Neural cell (in vitro differentiated cells): ENCODE measurements at regions not wholly inside any gene's neighbourhood (a gene's known extent, or its start where the extent isn't known, plus 50 kb on each side); places are given as distances from the start of the nearest gene placed in this dataset.

ENCODE experiments used
- EP300 ChIP-seq: fragments of 450-650 bp; conservative IDR thresholded peaks from 2 replicates; pipeline ENCODE4 v1.6.1; 2014; ENCODE audit warnings: antibody characterized with exemption, mild to moderate bottlenecking, moderate library complexity; ENCODE audit not compliant: poor library complexity, severe bottlenecking
- EZH2 ChIP-seq: fragments of 200-600, 300-800 bp; shearing (Covaris generic), sonication (generic); IDR thresholded peaks from 2 replicates; pipeline ENCODE4 v1.6.1; 2014; ENCODE audit warnings: antibody characterized with exemption, low read length, borderline replicate concordance, mild to moderate bottlenecking; ENCODE audit not compliant: insufficient read depth, poor library complexity, severe bottlenecking
- MXI1 ChIP-seq: fragments of 450-650 bp; conservative IDR thresholded peaks from 2 replicates; pipeline ENCODE4 v1.6.1; 2014; ENCODE audit warnings: antibody characterized with exemption, mild to moderate bottlenecking; ENCODE audit not compliant: poor library complexity, severe bottlenecking
- POLR2AphosphoS5 ChIP-seq: IDR thresholded peaks from 2 replicates; pipeline ENCODE4 v1.6.1; 2012
- RAD21 ChIP-seq: fragments of 450-650 bp; conservative IDR thresholded peaks from 2 replicates; pipeline ENCODE4 v1.6.1; 2014; ENCODE audit warnings: antibody characterized with exemption, mild to moderate bottlenecking, moderate library complexity
- SMC3 ChIP-seq: fragments of 450-650 bp; conservative IDR thresholded peaks from 2 replicates; pipeline ENCODE4 v1.6.1; 2014; ENCODE audit warnings: antibody characterized with exemption, mild to moderate bottlenecking, moderate library complexity; ENCODE audit not compliant: poor library complexity
- TAF1 ChIP-seq: IDR thresholded peaks from 2 replicates; pipeline ENCODE4 v1.6.1; 2012; ENCODE audit warnings: low read depth
- TF ChIP-seq, protein P1 (sequence below): fragments of 450-650 bp; IDR thresholded peaks from 2 replicates; pipeline ENCODE4 v1.5.1; 2014; ENCODE audit warnings: antibody characterized with exemption, mild to moderate bottlenecking, moderate library complexity; ENCODE audit not compliant: poor library complexity, severe bottlenecking
- TF ChIP-seq, protein P2 (sequence below): IDR thresholded peaks from 2 replicates; pipeline ENCODE4 v1.6.1; 2012; ENCODE audit warnings: borderline replicate concordance

DNA sequence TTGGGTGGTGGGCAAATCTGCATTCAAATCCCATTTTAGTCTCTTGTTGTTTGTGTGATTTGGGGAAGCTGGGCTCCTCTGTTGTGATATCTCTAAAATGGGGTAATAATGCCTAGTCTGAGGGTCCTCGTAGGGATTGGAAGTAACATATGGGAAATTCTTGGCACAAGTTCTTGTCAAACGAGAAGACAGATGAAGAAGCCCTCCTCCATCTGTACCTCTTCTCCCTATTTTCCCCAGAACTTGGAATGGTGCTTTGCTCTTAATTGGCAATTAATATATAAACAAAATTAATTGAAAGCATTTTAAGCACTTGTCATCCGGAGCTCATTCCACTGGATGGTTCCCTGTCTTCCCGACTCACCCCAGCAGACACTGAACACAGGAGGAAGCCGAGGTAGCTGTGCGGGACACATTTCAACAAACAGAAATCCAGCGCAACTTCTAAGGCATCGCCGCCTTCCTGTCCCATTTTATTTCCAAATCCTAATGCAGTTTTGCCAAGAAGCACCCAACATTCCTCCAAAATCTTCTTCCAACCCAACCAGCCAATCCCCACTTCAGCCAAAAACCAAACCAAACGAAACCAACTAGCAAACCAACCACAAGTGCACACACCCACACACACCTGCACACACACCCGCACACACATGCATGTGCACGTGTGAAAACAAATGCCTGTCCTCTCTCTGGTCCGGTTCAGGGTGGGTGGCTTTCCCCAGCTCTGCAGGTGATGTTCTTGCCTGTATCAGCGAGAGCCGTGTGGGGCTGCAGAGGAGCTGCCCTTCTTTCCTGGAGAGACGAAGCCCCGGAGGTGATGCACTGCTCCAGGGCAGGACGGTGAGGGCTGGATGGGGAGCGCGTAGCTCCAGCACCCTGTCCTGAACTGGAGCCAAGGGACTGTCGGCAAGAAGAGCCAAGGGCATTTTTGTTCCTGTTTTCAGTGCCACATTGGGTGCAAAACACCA is 100.8 kb upstream of the B3GAT1 start:
- TF ChIP-seq, protein P1, sequence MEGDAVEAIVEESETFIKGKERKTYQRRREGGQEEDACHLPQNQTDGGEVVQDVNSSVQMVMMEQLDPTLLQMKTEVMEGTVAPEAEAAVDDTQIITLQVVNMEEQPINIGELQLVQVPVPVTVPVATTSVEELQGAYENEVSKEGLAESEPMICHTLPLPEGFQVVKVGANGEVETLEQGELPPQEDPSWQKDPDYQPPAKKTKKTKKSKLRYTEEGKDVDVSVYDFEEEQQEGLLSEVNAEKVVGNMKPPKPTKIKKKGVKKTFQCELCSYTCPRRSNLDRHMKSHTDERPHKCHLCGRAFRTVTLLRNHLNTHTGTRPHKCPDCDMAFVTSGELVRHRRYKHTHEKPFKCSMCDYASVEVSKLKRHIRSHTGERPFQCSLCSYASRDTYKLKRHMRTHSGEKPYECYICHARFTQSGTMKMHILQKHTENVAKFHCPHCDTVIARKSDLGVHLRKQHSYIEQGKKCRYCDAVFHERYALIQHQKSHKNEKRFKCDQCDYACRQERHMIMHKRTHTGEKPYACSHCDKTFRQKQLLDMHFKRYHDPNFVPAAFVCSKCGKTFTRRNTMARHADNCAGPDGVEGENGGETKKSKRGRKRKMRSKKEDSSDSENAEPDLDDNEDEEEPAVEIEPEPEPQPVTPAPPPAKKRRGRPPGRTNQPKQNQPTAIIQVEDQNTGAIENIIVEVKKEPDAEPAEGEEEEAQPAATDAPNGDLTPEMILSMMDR: no peak
- no peak for TF ChIP-seq EZH2
- no peak for TF ChIP-seq POLR2AphosphoS5
- no peak for TF ChIP-seq EP300
- no peak for TF ChIP-seq RAD21
- TF ChIP-seq TAF1: no peak
- TF ChIP-seq SMC3: no peak
- TF ChIP-seq, protein P2, sequence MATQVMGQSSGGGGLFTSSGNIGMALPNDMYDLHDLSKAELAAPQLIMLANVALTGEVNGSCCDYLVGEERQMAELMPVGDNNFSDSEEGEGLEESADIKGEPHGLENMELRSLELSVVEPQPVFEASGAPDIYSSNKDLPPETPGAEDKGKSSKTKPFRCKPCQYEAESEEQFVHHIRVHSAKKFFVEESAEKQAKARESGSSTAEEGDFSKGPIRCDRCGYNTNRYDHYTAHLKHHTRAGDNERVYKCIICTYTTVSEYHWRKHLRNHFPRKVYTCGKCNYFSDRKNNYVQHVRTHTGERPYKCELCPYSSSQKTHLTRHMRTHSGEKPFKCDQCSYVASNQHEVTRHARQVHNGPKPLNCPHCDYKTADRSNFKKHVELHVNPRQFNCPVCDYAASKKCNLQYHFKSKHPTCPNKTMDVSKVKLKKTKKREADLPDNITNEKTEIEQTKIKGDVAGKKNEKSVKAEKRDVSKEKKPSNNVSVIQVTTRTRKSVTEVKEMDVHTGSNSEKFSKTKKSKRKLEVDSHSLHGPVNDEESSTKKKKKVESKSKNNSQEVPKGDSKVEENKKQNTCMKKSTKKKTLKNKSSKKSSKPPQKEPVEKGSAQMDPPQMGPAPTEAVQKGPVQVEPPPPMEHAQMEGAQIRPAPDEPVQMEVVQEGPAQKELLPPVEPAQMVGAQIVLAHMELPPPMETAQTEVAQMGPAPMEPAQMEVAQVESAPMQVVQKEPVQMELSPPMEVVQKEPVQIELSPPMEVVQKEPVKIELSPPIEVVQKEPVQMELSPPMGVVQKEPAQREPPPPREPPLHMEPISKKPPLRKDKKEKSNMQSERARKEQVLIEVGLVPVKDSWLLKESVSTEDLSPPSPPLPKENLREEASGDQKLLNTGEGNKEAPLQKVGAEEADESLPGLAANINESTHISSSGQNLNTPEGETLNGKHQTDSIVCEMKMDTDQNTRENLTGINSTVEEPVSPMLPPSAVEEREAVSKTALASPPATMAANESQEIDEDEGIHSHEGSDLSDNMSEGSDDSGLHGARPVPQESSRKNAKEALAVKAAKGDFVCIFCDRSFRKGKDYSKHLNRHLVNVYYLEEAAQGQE: no peak
- TF ChIP-seq MXI1: no peak
